ENCODE measurements at regions not wholly inside any gene's neighbourhood (a gene's known extent, or its start where the extent isn't known, plus 50 kb on each side); places are given as distances from the start of the nearest gene placed in this dataset.
"Not testable (repeated sequence)": the region's sequence is repeated elsewhere in the genome, so short reads cannot be mapped to it uniquely, and the experiment has no call there.

DNA sequence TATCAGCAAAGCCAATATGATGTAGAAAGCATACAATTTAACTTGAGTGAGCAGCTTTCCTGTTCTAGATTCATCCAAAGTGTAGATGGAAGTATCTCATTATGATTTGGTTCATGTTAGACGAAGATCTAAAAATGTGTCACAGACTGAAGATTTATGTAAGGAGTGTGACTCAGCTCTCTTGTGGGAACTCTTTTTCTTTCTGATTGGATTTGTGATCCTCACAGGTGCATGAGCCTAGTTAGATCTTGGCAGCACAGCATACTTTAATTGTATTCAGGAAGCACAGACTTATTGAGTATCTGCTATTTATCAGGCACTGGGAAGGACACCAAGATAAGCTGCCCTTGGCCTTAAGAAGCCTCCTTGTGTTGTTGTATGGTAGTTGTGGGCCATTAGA is 147.1 kb downstream of the C11orf91 start:
- DNase-seq, result no peak

DNA sequence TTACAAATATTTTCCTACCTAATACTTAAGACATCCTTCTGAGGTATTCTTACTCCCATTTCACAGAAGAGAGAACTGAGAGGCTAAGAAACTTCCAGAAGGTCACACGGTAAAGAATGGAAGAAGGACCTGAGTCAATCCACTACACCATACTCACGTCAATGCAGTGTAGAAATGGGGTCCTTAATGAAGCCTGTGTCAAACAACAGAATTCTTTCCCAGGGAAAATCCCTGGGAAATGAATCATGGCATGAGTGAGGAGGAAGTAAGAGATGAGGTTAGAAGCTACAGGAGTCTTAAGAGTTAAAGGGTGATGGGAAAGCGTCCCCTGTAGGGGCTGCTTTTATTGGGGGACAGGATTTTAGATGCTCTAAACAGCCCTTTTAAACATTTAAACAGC is 147.9 kb downstream of the C11orf91 start:
- DNase-seq, result no peak

DNA sequence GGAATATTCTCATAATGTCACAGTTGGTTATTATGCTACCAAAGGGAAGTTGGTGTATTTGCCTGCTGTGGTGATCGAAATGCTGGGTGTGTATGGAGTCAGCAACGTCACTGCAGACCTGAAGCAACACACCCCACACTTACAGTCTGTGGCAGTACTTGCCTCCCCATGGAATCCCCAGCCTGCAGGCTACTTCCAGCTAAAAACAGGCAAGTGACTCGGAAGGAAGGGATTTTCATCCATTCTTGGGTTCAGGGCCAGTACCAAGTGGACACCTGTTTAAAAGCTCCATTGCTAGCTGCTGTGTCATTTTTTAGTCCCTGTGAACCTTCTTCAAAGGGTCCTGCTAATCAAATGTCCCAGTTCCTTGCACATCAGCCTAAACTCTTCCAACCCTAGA is 149.6 kb downstream of the C11orf91 start:
- DNase-seq, result no peak

DNA sequence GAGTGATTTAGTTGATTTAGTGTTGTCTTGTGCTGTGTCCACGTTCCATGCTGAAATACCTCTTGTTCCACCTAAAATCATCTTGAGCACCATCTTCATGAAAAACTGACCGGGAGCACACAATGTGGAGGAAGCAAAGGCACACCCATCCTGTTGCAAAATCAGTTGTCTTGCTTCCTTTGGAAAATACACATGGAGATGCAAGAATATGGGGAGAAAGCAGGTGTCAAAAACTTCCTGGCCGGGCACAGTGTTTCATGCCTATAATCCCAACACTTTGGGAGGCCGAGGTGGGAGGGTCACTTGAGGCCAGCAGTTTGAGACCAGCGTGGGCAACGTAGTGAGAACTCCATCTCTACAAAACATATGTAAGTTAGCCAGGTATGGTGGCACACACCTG is 151.1 kb downstream of the C11orf91 start:
- no peak for DNase-seq

DNA sequence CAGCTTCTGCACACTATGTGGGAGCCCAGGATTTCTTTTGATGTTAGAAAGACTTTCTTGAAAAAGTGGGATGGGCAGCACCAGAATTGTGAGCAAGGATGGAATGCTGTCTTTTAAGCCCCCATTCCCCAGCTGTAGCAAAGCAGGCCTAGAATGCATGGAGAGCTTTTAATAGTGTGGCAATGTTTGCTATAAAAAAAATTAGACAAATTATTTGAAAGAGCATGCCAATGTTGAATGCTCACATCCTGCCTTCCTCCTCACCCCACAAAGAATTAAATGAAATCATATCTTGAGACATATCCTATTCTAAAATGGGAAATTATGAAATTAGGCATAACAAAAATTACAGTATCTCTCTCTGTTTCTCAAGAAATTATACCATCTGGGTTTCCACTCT is 154.7 kb downstream of the C11orf91 start:
- DNase-seq, result no peak

DNA sequence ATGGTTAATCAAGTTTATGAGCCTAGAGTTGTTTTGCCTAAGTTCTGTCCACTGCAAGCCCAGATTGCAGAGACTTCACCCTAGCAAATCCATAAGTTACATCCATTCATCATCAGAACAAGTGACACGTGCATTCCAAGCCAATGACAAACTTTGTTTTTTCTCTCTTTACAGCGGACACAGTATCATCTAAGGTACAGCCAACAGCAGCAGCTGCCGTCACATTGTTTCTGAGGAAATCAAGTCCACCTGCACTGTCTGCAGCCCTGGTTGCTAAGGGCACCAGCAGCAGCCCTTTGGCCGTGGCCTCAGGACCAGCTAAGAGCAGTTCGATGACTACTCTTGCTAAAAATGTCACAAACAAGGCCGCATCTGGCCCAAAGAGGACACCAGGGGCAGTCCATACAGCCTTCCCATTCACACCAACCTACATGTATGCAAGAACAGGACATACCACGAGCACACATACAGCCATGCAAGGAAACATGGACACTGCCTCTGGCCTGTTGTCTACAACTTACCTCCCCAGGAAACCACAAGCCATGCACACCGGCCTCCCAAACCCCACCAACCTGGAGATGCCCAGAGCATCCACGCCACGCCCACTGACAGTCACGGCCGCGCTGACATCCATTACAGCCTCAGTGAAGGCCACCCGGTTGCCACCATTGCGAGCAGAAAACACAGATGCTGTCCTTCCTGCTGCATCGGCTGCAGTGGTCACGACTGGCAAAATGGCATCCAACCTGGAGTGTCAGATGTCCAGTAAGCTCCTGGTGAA is 155.8 kb downstream of the C11orf91 start:
- DNase-seq, result no peak

DNA sequence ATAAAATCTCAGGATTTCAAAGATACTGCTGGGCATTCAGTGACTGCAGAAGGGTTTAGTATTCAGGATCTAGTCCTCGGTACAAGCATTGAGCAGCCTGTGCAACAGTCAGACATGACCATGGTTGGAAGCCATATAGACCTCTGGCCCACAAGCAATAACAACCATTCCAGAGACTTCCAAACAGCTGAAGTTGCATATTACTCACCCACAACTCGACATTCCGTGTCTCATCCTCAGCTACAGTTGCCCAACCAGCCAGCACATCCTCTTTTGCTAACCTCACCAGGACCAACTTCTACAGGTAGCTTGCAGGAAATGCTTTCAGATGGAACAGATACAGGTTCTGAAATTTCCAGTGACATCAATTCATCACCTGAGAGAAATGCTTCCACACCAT is 156.8 kb downstream of the C11orf91 start:
- no peak for DNase-seq

DNA sequence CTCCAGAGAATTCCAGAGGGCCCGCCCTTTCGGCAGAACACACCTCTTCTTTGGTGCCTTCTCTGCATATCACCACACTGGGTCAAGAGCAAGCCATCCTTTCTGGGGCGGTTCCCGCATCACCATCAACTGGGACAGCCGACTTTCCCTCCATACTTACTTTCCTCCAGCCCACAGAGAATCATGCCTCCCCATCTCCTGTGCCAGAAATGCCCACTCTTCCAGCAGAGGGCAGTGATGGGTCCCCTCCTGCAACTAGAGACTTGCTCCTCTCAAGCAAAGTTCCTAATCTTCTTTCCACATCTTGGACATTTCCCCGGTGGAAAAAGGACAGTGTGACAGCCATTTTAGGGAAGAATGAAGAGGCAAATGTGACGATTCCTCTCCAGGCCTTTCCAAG is 157.7 kb downstream of the C11orf91 start:
- DNase-seq, result peak; percentile 4

DNA sequence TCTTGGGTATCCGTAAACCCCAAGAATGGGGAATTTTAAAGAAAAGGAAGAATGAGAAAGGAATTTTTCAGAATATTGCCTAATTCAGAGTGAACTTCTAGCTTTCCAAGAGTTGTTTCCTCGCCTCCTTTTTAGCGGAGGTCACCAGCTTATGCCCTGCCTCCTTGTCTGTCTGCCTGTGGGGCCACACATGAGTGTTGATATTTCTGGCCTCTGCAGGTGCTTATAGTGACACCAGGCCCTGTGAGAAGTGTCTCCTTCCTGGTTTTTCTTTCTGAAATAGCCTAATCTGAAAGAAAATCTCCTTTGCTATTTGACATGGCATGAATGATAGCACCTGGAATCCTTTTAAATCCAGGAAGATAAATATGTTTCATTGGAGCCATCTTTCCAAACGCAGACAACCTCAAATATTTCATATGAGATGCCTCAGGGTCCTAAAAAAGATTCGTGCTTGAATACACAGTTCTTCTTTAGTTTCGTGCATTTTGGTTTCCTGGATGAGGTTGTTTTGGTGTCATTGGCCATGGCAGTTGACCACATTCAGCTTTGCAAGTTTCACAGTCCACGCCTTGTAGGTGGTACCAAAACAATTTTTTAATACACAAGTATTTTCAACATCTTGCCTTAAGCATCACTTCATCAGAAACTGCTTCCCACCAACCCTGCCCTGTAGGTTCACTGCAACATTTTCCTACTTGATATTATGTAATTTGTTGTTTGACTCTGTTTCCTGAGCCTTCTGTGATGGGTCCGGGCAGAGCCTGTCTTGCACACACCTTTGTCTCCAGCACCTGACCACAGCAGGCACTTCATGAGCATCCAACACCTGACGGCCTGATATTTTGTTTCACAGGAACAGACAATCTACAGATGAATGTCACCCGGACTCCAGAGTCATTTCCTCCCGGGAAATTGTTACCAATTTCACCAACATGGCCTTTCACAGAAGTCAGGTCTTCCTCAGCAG is 159.4 kb downstream of the C11orf91 start:
- no peak for DNase-seq

DNA sequence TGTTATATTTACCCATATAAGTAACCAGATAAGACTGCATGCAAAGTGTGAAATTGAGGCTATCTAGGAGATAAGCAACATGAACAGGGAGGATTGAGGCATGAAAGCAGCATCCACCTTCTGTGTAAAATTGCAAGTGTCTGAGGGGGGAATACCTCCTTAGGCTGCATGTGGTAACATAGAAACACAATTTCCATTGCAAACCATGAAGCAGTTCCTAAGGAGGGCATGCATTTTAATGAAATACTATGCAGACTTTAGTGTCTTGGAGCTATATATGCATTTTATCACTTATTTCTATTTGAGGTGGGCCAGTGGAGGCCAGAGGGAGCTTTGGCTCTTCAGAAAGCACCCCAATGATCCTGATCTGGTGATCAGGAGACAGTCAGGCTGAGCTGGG is 160.2 kb downstream of the C11orf91 start:
- no peak for DNase-seq

DNA sequence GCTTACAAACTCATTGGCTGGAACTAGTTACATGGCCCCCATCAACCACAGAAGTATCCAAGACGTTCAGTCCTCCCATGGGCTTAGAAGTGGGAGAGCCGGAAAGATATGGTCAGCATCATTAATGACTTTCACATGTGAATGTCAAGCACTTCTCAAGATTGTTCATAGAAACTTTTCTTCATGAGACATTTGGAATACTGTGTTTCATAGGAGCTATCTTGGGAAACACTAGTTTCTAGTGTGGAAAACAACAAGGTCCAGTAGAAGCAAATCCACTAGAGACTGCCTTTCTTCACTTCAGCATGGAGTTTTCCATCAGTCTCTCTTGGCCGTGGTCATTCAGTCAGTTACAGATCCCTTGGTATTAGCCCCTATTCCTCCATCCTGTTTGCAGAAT is 160.9 kb downstream of the C11orf91 start:
- DNase-seq, result no peak

DNA sequence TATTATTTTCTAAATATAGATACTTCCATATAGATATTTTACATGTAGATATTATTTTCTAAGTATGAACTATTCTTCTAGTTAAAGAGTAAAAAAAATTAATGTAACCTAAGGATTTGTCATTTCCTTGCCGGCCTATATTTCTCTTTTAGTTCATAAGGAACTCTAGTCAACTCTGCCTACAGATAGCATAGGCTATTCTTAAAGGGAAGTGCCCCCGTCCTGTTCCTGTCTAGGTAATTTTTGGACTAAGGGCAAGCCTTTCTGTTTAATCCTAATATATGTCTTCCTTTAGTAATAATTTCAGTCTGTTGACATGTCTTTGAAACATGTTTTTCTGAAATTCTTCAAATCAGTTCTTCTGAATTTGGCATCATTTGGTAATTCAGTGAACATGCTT is 161.9 kb downstream of the C11orf91 start:
- no peak for DNase-seq

DNA sequence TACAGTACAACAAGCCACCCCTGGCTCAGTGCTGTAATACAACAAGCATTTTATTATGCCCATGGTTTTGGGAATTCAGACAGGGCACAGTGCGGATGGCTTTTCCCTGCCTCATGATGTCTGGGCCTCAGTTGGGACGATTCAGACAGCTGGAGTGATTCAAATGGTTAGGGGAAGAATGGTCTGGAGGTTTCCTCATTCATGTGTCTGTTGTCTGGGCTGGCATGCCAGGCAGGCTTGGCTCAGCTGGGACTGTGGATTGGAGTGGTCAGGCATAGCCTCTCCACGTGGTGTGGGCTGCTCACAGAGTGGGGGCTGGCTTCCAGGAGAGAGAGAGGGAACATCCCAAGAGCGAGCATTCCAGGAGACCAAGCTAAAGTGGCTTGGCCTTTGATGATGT is 164.4 kb downstream of the C11orf91 start:
- no peak for DNase-seq

DNA sequence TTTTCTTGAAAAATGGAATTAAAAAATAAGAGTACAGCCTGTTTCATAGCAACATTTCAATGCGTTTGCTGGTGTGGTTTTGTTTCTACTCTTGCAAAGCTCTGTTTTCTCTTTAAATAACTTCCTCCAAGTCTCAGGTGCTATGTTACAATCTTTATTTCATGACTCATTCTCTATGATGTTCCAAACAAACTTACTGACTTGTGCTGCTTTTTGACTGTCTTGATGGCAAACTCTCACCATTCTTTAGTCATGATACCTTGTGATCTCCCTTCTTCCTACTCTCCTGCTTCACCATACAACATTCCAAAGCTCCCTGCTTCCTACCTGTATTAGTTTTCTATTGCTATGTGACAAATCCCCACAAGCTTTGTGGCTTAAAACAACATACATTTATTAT is 166.1 kb downstream of the C11orf91 start:
- DNase-seq, result no peak

DNA sequence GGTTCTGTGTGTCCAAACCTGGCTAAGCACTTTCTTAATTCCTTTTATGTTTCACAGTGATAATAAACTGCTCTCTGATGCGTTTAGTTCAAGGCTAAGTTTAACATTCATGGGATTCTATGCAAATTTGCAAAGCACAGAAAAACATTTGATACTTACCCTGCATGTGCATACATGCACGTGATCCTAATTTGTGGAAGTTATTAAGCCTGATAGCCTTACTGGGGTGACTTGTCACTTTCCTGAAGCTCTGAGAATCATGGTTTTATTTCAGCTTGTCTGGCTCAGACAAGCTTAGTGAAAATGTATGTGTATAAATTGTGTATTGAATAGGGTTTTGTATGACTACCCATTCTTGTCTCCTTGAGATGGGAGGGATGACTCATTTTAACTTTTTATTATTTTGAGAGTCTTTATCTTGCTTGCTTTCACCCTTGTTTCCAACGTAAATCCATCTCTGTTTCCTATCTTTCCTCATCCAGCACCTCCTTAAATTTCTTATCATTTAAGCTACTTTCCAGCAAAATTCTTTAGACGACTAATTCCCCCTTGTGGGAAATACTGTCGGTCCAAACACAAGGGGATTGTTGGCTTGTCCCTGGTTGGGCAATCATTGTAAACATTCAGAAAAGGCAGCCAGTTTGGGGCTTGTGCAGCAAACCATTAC is 167.1 kb downstream of the C11orf91 start:
- no peak for DNase-seq

DNA sequence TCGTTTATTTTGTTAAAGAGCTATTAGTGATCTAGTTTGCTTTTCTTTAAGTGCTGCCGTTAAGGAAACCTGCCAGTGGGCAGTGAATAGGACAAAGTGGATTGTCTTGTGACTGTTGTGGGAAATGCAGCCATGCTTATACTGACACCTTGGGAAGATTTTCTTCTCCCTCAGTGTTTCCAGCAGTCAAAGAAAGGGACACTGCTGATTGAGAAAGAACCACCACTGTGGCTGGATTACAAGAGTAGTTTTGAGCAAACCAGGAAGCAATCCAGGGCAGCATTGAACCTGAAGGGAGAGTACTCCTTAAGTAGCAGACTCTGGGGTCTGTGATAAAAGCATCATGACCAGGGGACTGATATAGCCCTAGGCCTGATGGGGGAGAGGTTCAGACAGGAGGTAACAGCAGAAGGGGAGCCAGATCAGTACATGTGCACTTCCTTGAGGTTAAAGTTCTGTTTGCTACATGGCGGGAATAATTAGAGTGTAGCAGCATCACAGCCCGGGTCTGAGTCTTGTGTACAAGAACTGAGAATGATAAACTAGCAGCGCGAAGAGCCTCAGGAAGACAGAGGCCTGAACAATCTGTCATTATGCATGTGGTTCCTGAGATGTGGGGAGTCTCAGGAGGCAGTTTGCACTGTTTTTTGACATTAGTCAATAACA is 167.8 kb downstream of the C11orf91 start:
- no peak for DNase-seq

DNA sequence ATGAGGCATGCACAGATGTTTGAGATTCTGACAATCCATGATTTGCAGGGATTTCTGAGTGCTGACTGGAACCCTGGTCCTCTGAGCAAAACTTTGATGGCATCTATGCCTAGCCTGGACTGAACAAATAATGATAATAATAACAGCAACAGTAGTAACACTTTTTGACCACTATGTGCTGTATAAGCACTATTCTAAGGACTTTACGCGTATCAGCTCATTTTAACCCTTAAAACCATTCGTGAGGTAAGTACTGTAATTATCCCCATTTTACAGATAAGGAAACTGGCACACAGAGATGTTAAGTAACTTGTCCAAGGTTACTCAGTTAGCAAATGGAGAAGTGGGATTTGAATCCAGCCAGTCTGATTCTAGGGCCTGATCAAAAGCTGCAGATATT is 168.4 kb downstream of the C11orf91 start:
- DNase-seq, result no peak

DNA sequence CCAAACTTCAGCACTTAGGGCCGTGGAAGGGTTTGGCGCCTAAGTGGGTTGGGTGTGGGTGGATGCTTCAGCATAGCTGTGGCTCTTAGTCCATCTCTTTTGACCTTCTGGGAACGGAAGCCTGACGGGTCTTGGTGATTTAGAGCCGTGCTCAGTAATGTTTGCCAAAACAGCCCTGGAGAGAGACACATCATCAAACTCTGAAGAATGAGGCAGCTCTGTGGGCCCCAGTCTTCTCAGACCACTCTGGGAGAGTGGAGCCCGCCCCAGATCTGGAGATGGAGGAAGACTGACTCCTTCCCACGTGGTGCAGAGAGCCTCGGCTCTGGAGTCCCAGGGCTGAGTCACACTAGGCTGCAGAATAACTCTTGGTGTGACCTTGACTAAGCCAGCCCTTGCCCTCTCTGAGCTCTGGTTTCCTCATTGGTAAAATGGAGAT is 168.9 kb downstream of the C11orf91 start:
- no peak for DNase-seq

DNA sequence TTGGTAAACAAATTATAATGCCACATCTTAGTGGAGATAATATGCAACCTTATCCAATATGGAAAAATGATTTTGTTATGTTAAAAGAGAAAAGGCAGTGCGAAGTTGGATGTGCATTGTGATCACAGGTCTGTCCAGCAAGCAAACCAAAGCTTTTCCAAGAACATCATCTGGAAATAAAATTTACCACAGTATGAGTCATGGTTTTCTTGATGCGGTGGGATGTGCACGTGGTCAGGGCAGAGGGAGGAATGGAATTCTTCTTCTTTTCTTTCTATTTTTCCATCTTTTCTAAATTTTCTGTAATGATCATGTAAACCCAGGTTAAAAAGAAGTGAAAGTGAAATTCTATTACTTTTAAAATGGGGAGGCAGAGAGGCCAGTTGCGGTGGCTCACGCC is 169.8 kb downstream of the C11orf91 start:
- DNase-seq, result no peak

DNA sequence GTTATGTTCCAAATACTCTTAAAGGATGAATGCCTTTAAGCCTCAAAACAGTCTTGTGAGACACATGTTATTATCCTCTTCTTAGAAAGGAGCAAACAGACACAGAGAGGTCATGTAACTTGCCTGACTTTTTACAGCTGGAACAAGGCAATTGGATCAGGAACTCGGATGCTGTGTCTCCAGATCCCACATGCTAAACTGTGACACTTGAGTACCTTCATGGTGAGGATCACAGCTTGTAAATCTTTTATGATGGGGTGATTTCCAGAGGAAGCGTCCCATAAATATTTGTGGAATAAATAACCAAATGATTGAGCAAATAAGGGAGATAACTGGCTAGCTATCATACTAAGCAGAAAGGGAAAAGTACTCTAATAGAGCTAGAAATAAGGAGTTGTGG is 171.2 kb downstream of the C11orf91 start:
- DNase-seq, result no peak

DNA sequence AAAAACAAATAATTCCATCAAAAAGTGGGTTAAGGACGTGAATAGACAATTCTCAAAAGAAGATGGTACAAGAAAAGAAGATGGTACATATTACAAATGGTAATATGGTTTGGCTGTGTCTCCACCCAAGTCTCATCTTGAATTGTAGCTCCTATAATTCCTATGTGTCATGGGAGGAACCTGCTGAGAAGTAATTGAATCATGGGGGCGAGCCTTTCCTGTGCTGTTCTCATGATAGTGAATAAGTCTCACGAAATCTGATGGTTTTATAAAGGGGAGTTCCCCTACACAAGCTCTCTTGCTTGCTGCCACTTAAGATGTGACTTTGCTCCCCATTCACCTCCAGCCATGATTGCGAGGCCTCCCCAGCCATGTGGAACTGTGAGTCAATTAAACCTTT is 172.9 kb downstream of the C11orf91 start:
- not testable (repeated sequence) for DNase-seq

DNA sequence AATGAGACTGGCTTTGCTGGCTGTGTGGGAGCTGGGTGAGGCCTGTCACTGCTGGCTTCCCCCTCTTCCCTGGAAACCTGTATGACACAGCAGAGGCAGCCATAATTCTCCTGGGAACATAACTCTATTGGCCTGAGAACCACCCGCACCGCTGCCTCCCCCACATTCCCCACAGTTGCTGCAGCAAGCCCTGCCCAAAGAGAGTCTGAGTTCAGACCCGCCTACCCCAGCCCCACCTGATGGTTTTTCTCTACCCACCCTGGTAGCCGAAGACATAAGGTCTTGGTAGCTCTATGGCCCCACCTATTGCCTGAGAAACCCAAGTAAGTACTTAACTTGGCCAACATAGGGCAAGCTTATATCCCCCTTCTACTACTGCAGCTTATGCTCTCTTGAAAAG is 174.8 kb downstream of the C11orf91 start:
- no peak for DNase-seq

DNA sequence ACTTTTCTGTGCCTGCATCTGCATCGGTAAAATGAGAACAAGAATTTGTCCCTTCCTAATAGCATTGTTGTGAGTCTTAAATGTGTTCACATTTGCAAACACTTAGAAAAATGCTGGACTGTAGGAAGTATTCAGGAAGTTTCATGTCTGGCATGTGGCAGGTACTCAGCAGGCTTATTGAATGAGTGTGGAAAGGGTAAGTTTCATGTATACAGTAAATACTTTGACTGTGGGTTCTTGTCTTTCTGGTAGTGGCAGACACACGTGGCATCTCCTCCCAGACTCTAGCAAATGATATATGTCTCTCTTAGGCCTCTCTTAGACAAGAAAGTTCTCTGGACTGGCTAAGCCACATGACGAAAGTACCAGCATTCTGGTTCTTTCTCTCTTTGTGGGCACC is 179.2 kb downstream of the C11orf91 start:
- no peak for DNase-seq

Data from NCI-H1092 treated with DMSO at 0.1 percent for 48 hours (cell line).